ENCODE measurements at regions not wholly inside any gene's neighbourhood (a gene's known extent, or its start where the extent isn't known, plus 50 kb on each side); places are given as distances from the start of the nearest gene placed in this dataset.

- Mint-ChIP-seq H3K27ac (no peak overlapping the region), H3K9me3 (no peaks in the 10 kb centered on the region), H3K4me3 (no peak overlapping the region), H3K4me1 (ENCODE audit: low read depth) (no peaks in the 10 kb centered on the region), H3K36me3 (ENCODE audit: low read depth) (no peaks in the 10 kb centered on the region), H3K27me3 (peaks cover 43% of the 10 kb centered on the region)
- intact Hi-C loops (cut with DNase I, micrococcal nuclease) = no loop called here
- H3K27me3 ChIP-seq (ENCODE audit: control insufficient read depth in 1 of 2, insufficient read depth in 2 of 2, low read length in 2 of 2) = peaks cover 8 to 11% of the 10 kb centered on the region in 2 experiments
- TF ChIP-seq, protein P1, sequence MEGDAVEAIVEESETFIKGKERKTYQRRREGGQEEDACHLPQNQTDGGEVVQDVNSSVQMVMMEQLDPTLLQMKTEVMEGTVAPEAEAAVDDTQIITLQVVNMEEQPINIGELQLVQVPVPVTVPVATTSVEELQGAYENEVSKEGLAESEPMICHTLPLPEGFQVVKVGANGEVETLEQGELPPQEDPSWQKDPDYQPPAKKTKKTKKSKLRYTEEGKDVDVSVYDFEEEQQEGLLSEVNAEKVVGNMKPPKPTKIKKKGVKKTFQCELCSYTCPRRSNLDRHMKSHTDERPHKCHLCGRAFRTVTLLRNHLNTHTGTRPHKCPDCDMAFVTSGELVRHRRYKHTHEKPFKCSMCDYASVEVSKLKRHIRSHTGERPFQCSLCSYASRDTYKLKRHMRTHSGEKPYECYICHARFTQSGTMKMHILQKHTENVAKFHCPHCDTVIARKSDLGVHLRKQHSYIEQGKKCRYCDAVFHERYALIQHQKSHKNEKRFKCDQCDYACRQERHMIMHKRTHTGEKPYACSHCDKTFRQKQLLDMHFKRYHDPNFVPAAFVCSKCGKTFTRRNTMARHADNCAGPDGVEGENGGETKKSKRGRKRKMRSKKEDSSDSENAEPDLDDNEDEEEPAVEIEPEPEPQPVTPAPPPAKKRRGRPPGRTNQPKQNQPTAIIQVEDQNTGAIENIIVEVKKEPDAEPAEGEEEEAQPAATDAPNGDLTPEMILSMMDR (IDR thresholded peaks at IDR 0.05) = no peak
- no peak overlapping the region for H3K4me3 ChIP-seq (ENCODE audit: low read length)
- no peaks in the 10 kb centered on the region for H3K4me1 ChIP-seq (ENCODE audit: insufficient read depth, low read length)
- ChIA-PET CTCF (no interaction called here), POLR2A (no interaction called here)
- no peak overlapping the region for H3K27ac ChIP-seq (ENCODE audit: low read depth in 1 of 2, low read length in 2 of 2)
- H3K9me3 ChIP-seq (ENCODE audit: control insufficient read depth in 1 of 2, insufficient read depth in 1 of 2, low read length in 2 of 2) = peaks cover 0 to 7% of the 10 kb centered on the region in 2 experiments
- no peak for DNase-seq
- ATAC-seq (ENCODE audit: poor library complexity) = no peak
- no peaks in the 10 kb centered on the region for H3K36me3 ChIP-seq (ENCODE audit: insufficient read depth, low read length)
Measured at GRCh38 chr6:3517350-3517749, 60.5 kb upstream of the SLC22A23 start.

DNA sequence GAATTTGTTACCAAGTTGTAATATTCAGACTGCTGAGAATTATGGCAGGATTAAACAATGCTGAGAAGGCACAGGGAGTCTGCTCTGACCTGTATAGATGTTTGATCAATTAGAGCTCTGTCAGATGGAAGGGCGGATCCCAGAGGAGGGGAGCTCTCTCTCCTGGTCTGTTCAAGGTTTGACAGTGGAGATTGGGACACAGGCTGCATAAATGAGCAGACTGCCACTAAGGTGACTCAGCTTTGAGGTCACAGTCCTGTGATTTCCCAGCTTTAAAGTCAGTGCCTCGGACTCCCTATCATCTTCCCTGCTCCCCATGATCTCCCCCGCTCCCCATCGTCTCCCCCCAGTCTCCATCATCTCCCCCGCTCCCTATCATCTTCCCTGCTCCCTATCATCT, 59.2 kb upstream of the SLC22A23 start:
- CTCF ChIA-PET = no interaction called here
- Histone ChIP-seq H3K27me3 (ENCODE audit: control insufficient read depth in 1 of 2, insufficient read depth in 2 of 2, low read length in 2 of 2) (peaks cover 7 to 11% of the 10 kb centered on the region in 2 experiments), H3K27ac (ENCODE audit: low read depth in 1 of 2, low read length in 2 of 2) (no peak overlapping the region), H3K36me3 (ENCODE audit: insufficient read depth, low read length) (no peaks in the 10 kb centered on the region), H3K4me1 (ENCODE audit: insufficient read depth, low read length) (no peaks in the 10 kb centered on the region), H3K9me3 (ENCODE audit: control insufficient read depth in 1 of 2, insufficient read depth in 1 of 2, low read length in 2 of 2) (peaks cover 0 to 7% of the 10 kb centered on the region in 2 experiments), H3K4me3 (ENCODE audit: low read length) (no peak overlapping the region)
- Mint-ChIP-seq H3K4me3 (no peak overlapping the region), H3K27ac (no peak overlapping the region), H3K4me1 (ENCODE audit: low read depth) (no peaks in the 10 kb centered on the region), H3K9me3 (no peaks in the 10 kb centered on the region), H3K27me3 (peaks cover 46% of the 10 kb centered on the region), H3K36me3 (ENCODE audit: low read depth) (no peaks in the 10 kb centered on the region)
- TF ChIP-seq, protein P1 (IDR thresholded peaks at IDR 0.05) = no peak
- intact Hi-C loops (cut with DNase I, micrococcal nuclease) = no loop called here
- ATAC-seq (ENCODE audit: poor library complexity) (no peak), DNase-seq (no peak)
- POLR2A ChIA-PET = no interaction called here

DNA sequence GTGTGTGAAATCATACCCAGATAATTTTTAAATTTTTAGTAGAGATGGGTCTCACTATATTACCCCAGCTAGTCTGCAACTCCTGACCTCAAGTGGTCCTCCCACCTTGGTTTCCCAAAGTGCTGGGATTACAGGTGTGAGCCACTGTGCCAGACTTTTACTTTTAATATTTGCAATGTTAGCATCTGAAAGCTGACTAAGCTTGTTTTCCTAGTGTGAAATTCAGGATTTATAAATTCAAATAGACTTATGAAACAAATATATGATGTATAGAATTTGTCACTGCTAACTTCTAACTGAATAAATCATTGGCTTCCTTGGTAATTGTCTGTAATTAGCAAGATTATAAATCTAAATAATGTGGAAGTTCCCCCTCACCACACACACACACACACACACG, 58.8 kb upstream of the SLC22A23 start:
- Histone ChIP-seq H3K4me1 (ENCODE audit: insufficient read depth, low read length) (no peaks in the 10 kb centered on the region), H3K27me3 (ENCODE audit: control insufficient read depth in 1 of 2, insufficient read depth in 2 of 2, low read length in 2 of 2) (peaks cover 4 to 11% of the 10 kb centered on the region in 2 experiments), H3K9me3 (ENCODE audit: control insufficient read depth in 1 of 2, insufficient read depth in 1 of 2, low read length in 2 of 2) (peaks cover 0 to 7% of the 10 kb centered on the region in 2 experiments), H3K4me3 (ENCODE audit: low read length) (no peak overlapping the region), H3K27ac (ENCODE audit: low read depth in 1 of 2, low read length in 2 of 2) (no peak overlapping the region), H3K36me3 (ENCODE audit: insufficient read depth, low read length) (no peaks in the 10 kb centered on the region)
- H3K4me3 Mint-ChIP-seq = no peak overlapping the region
- H3K9me3 Mint-ChIP-seq = no peaks in the 10 kb centered on the region
- intact Hi-C loops (cut with DNase I, micrococcal nuclease) = no loop called here
- TF ChIP-seq, protein P1 (IDR thresholded peaks at IDR 0.05) = no peak
- ChIA-PET POLR2A (no interaction called here), CTCF (no interaction called here)
- DNase-seq = no peak
- no peaks in the 10 kb centered on the region for H3K4me1 Mint-ChIP-seq (ENCODE audit: low read depth)
- no peak for ATAC-seq (ENCODE audit: poor library complexity)
- H3K27me3 Mint-ChIP-seq = peaks cover 46% of the 10 kb centered on the region
- H3K36me3 Mint-ChIP-seq (ENCODE audit: low read depth) = no peaks in the 10 kb centered on the region
- H3K27ac Mint-ChIP-seq = no peak overlapping the region
